Left lung (tissue), 4 donors: ENCODE measurements at regions not wholly inside any gene's neighbourhood (a gene's known extent, or its start where the extent isn't known, plus 50 kb on each side); places are given as distances from the start of the nearest gene placed in this dataset.
"Not testable (repeated sequence)": the region's sequence is repeated elsewhere in the genome, so short reads cannot be mapped to it uniquely, and the experiment has no call there.

Source experiments
- ATAC-seq: fragments of 200-7000 bp; cut with Tn5 transposase; one replicate; pipeline ENCODE4 v1.9.1; 2020; ENCODE audit warnings: moderate library complexity
- DNase-seq, 4 donors: peaks; one replicate each; pipeline ENCODE4 v3.0.0-alpha.2; 2013 to 2020
- H3K27ac ChIP-seq, 2 donors: fragments of 200-600 bp; sonication (generic) in 1 of 2; one replicate each; pipeline versions ENCODE4 v1.5.0 to v1.8.0; 2020 to 2021
- H3K27me3 ChIP-seq, 2 donors: fragments of 200-600 bp; sonication (generic) in 1 of 2; one replicate each; pipeline versions ENCODE4 v1.5.0 to v1.8.0; 2020 to 2021
- H3K36me3 ChIP-seq, 2 donors: fragments of 200-600 bp; sonication (generic) in 1 of 2; one replicate each; pipeline versions ENCODE4 v1.5.0 to v1.8.0; 2020 to 2021
- H3K4me1 ChIP-seq, 2 donors: fragments of 200-600 bp; one replicate each; pipeline ENCODE4 v1.8.0; 2021
- H3K4me3 ChIP-seq, 2 donors: fragments of 200-600 bp; sonication (generic) in 1 of 2; one replicate each; pipeline versions ENCODE4 v1.5.0 to v1.8.0; 2020 to 2021; ENCODE audit warnings: mild to moderate bottlenecking in 1 of 2
- H3K9me3 ChIP-seq, 2 donors: fragments of 200-600 bp; sonication (generic) in 1 of 2; one replicate each; pipeline versions ENCODE4 v1.5.0 to v1.8.0; 2020 to 2021
- CTCF ChIP-seq, 2 donors: fragments of 200-600 bp; sonication (generic) in 1 of 2; IDR thresholded peaks; one replicate each; pipeline versions ENCODE4 v1.5.0 to v1.8.0; 2021; ENCODE audit warnings: antibody characterized with exemption in 2 of 2
- intact Hi-C, 2 donors: fragments of 100-400 bp; cut with DNase I; formaldehyde crosslinking; loops; one replicate each; pipeline versions ENCODE4 v1.11.2 to v1.14.2; 2022
- donor health status: DM: no; HTN: yes; CAD: no.
- donor health status: DM: no; HTN: no; CAD: no.

DNA sequence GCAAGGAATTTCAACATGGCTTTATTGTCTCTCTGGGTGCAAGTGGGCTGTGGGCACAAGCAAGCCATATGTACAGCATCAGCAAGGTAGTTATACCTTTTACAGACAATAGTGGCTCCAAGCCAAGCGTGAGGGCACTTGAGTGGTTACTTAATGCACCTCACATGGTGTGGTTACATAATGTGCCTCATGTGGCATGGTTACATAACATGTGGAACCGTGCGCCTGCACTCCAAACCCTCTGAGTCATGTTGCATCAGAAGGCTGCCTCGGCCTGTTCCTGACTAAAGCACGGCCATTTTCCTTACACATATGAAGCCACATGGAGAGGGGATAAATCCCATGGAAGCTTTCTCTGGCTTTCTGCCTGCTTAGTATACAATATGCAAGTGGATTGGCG is 150.9 kb downstream of the OSTF1 start:
- no peaks in the 10 kb centered on the region for H3K27me3 ChIP-seq
- H3K36me3 ChIP-seq, result no peaks in the 10 kb centered on the region
- peaks cover 0 to 5% of the 10 kb centered on the region in 2 donors for H3K9me3 ChIP-seq
- no peak for TF ChIP-seq CTCF (IDR thresholded peaks at IDR 0.05)
- H3K27ac ChIP-seq, result no peak overlapping the region
- DNase-seq (peak in 1 of 4 donors; percentile 54), ATAC-seq (peak; percentile 76)
- intact Hi-C loops, result no loop called here
- no peak overlapping the region for H3K4me3 ChIP-seq
- H3K4me1 ChIP-seq, result peaks cover 0 to 13% of the 10 kb centered on the region in 2 donors

GRCh38 chr9:75242426-75242825 is 154.1 kb downstream of the OSTF1 start:
- TF ChIP-seq CTCF (IDR thresholded peaks at IDR 0.05), result no peak
- intact Hi-C loops, result no loop called here

GRCh38 chr9:75246949-75247348 is 158.6 kb downstream of the OSTF1 start:
- H3K36me3 ChIP-seq, result no peaks in the 10 kb centered on the region
- no peak overlapping the region for H3K4me3 ChIP-seq
- TF ChIP-seq CTCF (IDR thresholded peaks at IDR 0.05), result no peak
- intact Hi-C loops, result no loop called here
- H3K27ac ChIP-seq, result no peak overlapping the region
- H3K9me3 ChIP-seq, result peaks cover 0 to 34% of the 10 kb centered on the region in 2 donors
- H3K4me1 ChIP-seq, result peaks cover 0 to 6% of the 10 kb centered on the region in 2 donors
- DNase-seq, result no peak
- no peak for ATAC-seq
- H3K27me3 ChIP-seq, result no peaks in the 10 kb centered on the region

More at GRCh38 chr9:75242426-75242825, 154.1 kb downstream of the OSTF1 start:
- Histone ChIP-seq H3K4me1 (peaks cover 0 to 13% of the 10 kb centered on the region in 2 donors), H3K9me3 (peaks cover 0 to 23% of the 10 kb centered on the region in 2 donors), H3K27me3 (no peaks in the 10 kb centered on the region), H3K27ac (no peak overlapping the region), H3K4me3 (no peak overlapping the region), H3K36me3 (no peaks in the 10 kb centered on the region)
- ATAC-seq (no peak), DNase-seq (no peak)

GRCh38 chr9:75265525-75265972 is 177.2 kb downstream of the OSTF1 start:
- Histone ChIP-seq H3K27me3 (no peaks in the 10 kb centered on the region), H3K9me3 (no peaks in the 10 kb centered on the region), H3K4me3 (no peak overlapping the region), H3K4me1 (no peaks in the 10 kb centered on the region), H3K36me3 (no peaks in the 10 kb centered on the region), H3K27ac (no peak overlapping the region)
- peak in 2 of 4 donors; percentile 36 to 56 for DNase-seq
- intact Hi-C loops, result loop anchor here in 1 of 2 donors (10.0 kb wide), 1 partner anchor 599 kb away; no protein-coding TSS in a partner anchor
- peak; percentile 86 for ATAC-seq
- TF ChIP-seq CTCF (IDR thresholded peaks at IDR 0.05), result peak; percentile 83 to 90

DNA sequence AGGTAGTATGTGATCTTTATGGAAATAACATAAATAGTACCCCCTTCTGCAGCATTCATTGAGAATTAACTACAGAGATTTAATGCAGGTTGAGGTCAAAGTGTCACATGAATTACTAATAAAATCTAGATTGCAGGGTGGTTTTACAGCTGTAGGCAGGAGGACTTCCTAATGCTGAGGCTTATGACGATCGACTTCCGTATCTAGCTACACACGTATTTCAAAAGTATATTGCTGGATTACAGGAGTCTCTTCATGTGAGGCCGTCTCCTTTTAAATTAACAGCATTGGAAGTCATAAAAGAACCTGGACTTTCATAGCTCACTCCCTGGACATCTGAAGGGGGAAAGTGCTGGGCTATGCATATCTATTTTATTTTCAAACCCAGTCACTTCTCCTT is 180.9 kb downstream of the OSTF1 start:
- intact Hi-C loops, result loop anchor here in 1 of 2 donors (10.0 kb wide), 1 partner anchor 596 kb away; no protein-coding TSS in a partner anchor
- H3K9me3 ChIP-seq, result peaks cover 0 to 18% of the 10 kb centered on the region in 2 donors

GRCh38 chr9:75273055-75273454 is 184.7 kb downstream of the OSTF1 start:
- DNase-seq, H3K27ac ChIP-seq, intact Hi-C loops, ATAC-seq, H3K27me3 ChIP-seq, H3K4me1 ChIP-seq, H3K36me3 ChIP-seq, H3K4me3 ChIP-seq: not testable (repeated sequence)
- peaks cover 0 to 24% of the 10 kb centered on the region in 2 donors for H3K9me3 ChIP-seq

More for the DNA sequence above, 180.9 kb downstream of the OSTF1 start:
- Histone ChIP-seq H3K27ac (no peak overlapping the region), H3K4me3 (no peak overlapping the region), H3K36me3 (no peaks in the 10 kb centered on the region), H3K4me1 (no peaks in the 10 kb centered on the region), H3K27me3 (no peaks in the 10 kb centered on the region)
- DNase-seq (no peak), ATAC-seq (no peak)
- no peak for TF ChIP-seq CTCF (IDR thresholded peaks at IDR 0.05)
